CD4-positive, alpha-beta T cell treated with Interleukin-15 for 4 hours (primary cell): ENCODE measurements at regions not wholly inside any gene's neighbourhood (a gene's known extent, or its start where the extent isn't known, plus 50 kb on each side); places are given as distances from the start of the nearest gene placed in this dataset.

Experiments used
- DNase-seq: peaks from one replicate; pipeline ENCODE4 v3.0.0-alpha.2; 2020; ENCODE audit warnings: low spot score

- no peak for DNase-seq
Measured at GRCh38 chrX:46447384-46447783, 97.8 kb downstream of the ZNF674 start.

GRCh38 chrX:46446727-46447378 lies 98.4 kb downstream of the ZNF674 start:
- DNase-seq: peak; percentile 83

- no peak for DNase-seq
Measured at GRCh38 chrX:46444011-46444410, 101.2 kb downstream of the ZNF674 start.

- DNase-seq: no peak
Measured at GRCh38 chrX:46436744-46437143, 108.5 kb downstream of the ZNF674 start.

GRCh38 chrX:46433892-46434291 lies 111.3 kb downstream of the ZNF674 start:
- no peak for DNase-seq

GRCh38 chrX:46408553-46409407 lies 136.4 kb downstream of the ZNF674 start:
- DNase-seq: peak; percentile 50

- DNase-seq: no peak
Measured at GRCh38 chrX:46407753-46408130, 137.5 kb downstream of the ZNF674 start.

GRCh38 chrX:46407036-46407752 lies 138.0 kb downstream of the ZNF674 start:
- no peak for DNase-seq

GRCh38 chrX:46404774-46405173 lies 140.4 kb downstream of the ZNF674 start:
- no peak for DNase-seq

- no peak for DNase-seq
Measured at GRCh38 chrX:46400530-46401443, 144.4 kb downstream of the ZNF674 start.

GRCh38 chrX:46398874-46399273 lies 146.3 kb downstream of the ZNF674 start:
- no peak for DNase-seq

GRCh38 chrX:46398126-46398525 lies 147.1 kb downstream of the ZNF674 start:
- no peak for DNase-seq

GRCh38 chrX:46386511-46386910 lies 158.7 kb downstream of the ZNF674 start:
- no peak for DNase-seq

- no peak for DNase-seq
Measured at GRCh38 chrX:46383006-46383405, 162.2 kb downstream of the ZNF674 start.

GRCh38 chrX:46382595-46382994 lies 162.6 kb downstream of the ZNF674 start:
- DNase-seq: no peak

GRCh38 chrX:46381630-46382029 lies 163.6 kb downstream of the ZNF674 start:
- DNase-seq: peak; percentile 9

GRCh38 chrX:46380148-46380752 lies 165.0 kb downstream of the ZNF674 start:
- DNase-seq: no peak

- DNase-seq: peak; percentile 37
Measured at GRCh38 chrX:46376246-46376885, 168.9 kb downstream of the ZNF674 start.

GRCh38 chrX:46375831-46376230 lies 169.4 kb downstream of the ZNF674 start:
- no peak for DNase-seq

- DNase-seq: no peak
Measured at GRCh38 chrX:46374371-46374770, 170.8 kb downstream of the ZNF674 start.

GRCh38 chrX:46367491-46367890 lies 177.7 kb downstream of the ZNF674 start:
- DNase-seq: no peak
